ENCODE measurements at regions not wholly inside any gene's neighbourhood (a gene's known extent, or its start where the extent isn't known, plus 50 kb on each side); places are given as distances from the start of the nearest gene placed in this dataset.
A peak's percentile ranks its signal among the peaks of the same experiment; 100 is the strongest.

DNA sequence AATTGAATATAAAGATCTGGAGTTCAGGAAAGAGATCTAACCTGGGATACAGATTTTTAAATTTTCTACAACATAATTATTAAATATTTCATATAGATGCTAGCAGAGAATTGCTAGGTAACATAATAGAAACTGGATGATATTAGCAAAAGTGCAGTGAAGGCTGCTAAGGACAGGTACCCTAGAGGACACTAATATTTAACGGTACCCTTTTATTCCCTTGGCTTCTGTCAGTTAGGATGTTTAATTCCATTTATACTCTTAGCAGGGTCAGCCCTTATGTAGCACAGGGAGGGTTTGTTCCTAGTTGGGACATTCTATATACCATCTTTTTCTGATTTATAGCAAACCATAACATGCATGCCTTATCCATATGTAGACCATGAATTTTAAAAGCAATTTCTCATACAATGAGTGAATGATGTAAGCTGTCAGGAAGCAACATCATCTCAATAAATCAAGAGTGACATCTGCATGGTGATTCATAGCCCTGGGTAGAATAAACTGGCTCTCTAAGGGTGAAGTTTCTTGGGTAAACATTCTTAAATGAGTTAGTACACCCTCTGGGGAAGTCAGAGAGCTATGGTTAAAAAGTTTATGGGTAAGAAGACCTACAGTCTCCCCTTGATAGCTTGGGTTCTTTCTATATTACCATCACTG is 404.4 kb upstream of the MGAT4C start:
- Histone ChIP-seq H3K27ac (ENCODE audit: low read length) (no peak overlapping the region), H3K4me3 (ENCODE audit: low read length) (no peak overlapping the region), H3K9me3 (ENCODE audit: control insufficient read depth, low read length) (no peaks in the 10 kb centered on the region), H3K27me3 (ENCODE audit: control insufficient read depth, insufficient read depth) (no peaks in the 10 kb centered on the region), H3K4me1 (ENCODE audit: control insufficient read depth, insufficient read depth, low read length) (no peaks in the 10 kb centered on the region)
- intact Hi-C loops (cut with DNase I), result no loop called here
- DNase-seq (no peak), ATAC-seq (no peak)
- WGBS, result 95% methylated on average over 1 of the region's 1 CpG

DNA sequence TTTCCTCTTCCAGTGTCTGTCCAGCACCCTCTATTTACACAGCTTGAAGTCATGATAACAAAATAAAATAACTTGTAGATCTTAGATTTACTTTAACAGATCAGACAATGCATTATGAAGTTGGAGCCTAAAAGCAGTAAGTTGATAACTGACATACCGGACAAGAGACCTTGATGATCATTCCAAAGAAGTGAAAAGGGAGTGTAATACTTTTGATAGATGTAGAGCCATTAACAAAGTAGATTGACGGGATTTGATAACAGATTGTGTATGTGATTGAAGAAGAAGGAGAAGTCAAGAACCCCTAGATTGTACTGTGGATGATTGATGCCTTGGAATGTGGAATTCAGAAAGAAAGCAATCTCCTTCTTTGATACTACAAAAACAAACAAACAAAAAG is 403.8 kb upstream of the MGAT4C start:
- no peak overlapping the region for H3K4me3 ChIP-seq (ENCODE audit: low read length)
- intact Hi-C loops (cut with DNase I), result no loop called here
- DNase-seq, result no peak
- no peak overlapping the region for H3K27ac ChIP-seq (ENCODE audit: low read length)
- no peaks in the 10 kb centered on the region for H3K9me3 ChIP-seq (ENCODE audit: control insufficient read depth, low read length)
- H3K27me3 ChIP-seq (ENCODE audit: control insufficient read depth, insufficient read depth), result no peaks in the 10 kb centered on the region
- H3K4me1 ChIP-seq (ENCODE audit: control insufficient read depth, insufficient read depth, low read length), result no peaks in the 10 kb centered on the region
- WGBS, result 84% methylated on average over 2 of the region's 2 CpGs
- ATAC-seq, result no peak

DNA sequence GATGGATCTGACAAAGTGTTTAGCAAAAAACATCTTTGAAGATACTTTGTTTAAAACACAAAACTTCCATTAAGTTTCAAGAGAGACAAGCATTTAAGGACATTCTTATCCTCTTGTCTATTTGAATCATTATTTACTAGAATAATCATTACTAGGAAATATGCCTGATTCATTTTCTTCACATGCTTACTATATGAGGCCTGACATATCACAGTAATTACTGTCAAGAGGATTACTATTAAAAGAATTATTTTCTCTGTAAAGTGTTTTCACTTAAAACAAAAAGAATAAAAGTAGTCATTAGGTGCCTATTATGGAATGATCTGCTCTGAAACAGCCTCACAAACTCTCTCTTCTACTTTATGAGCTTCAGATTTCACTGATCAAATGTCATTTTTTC is 402.1 kb upstream of the MGAT4C start:
- Histone ChIP-seq H3K27me3 (ENCODE audit: control insufficient read depth, insufficient read depth) (no peaks in the 10 kb centered on the region), H3K27ac (ENCODE audit: low read length) (no peak overlapping the region), H3K4me3 (ENCODE audit: low read length) (no peak overlapping the region), H3K4me1 (ENCODE audit: control insufficient read depth, insufficient read depth, low read length) (no peaks in the 10 kb centered on the region), H3K9me3 (ENCODE audit: control insufficient read depth, low read length) (no peaks in the 10 kb centered on the region)
- intact Hi-C loops (cut with DNase I), result no loop called here
- ATAC-seq, result no peak
- DNase-seq, result no peak

DNA sequence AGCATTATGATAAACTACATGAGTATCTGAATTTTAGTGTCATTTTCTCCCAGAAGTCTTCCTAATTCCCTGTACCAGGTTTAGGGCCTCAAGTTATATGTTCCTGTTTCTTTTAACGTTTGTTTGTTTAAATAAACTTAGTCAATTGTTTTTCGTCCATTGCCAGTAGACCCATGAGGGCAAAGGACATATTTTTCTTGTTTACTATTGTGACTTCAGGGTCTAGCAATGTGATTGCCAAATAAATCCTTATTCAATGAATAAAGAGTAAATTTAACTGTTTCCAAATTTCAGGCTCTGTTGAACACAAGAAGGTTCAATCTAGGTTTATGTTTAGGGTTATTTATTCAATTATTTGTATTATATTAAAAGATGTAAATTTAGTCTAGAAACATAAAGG is 391.6 kb upstream of the MGAT4C start:
- H3K27ac ChIP-seq (ENCODE audit: low read length), result no peak overlapping the region
- ATAC-seq (no peak), DNase-seq (no peak)
- intact Hi-C loops (cut with DNase I), result no loop called here
- H3K4me1 ChIP-seq (ENCODE audit: control insufficient read depth, insufficient read depth, low read length), result no peaks in the 10 kb centered on the region
- no peak overlapping the region for H3K4me3 ChIP-seq (ENCODE audit: low read length)
- no peaks in the 10 kb centered on the region for H3K27me3 ChIP-seq (ENCODE audit: control insufficient read depth, insufficient read depth)
- no peaks in the 10 kb centered on the region for H3K9me3 ChIP-seq (ENCODE audit: control insufficient read depth, low read length)
- 73% methylated on average over 2 of the region's 2 CpGs for WGBS

- ATAC-seq (no peak), DNase-seq (no peak)
- 59% methylated on average over 4 of the region's 4 CpGs for WGBS
- Histone ChIP-seq H3K9me3 (ENCODE audit: control insufficient read depth, low read length) (no peaks in the 10 kb centered on the region), H3K4me3 (ENCODE audit: low read length) (no peak overlapping the region), H3K27me3 (ENCODE audit: control insufficient read depth, insufficient read depth) (no peaks in the 10 kb centered on the region), H3K27ac (ENCODE audit: low read length) (no peak overlapping the region), H3K4me1 (ENCODE audit: control insufficient read depth, insufficient read depth, low read length) (no peaks in the 10 kb centered on the region)
- intact Hi-C loops (cut with DNase I), result no loop called here
Measured at GRCh38 chr12:86634456-86635410, 378.5 kb upstream of the MGAT4C start.

GRCh38 chr12:86627001-86627400 is 370.8 kb upstream of the MGAT4C start:
- H3K27me3 ChIP-seq (ENCODE audit: control insufficient read depth, insufficient read depth), result no peaks in the 10 kb centered on the region
- WGBS, result 83% methylated on average over 3 of the region's 3 CpGs
- H3K9me3 ChIP-seq (ENCODE audit: control insufficient read depth, low read length), result no peaks in the 10 kb centered on the region
- intact Hi-C loops (cut with DNase I), result no loop called here
- no peak overlapping the region for H3K4me3 ChIP-seq (ENCODE audit: low read length)
- H3K4me1 ChIP-seq (ENCODE audit: control insufficient read depth, insufficient read depth, low read length), result no peaks in the 10 kb centered on the region
- no peak overlapping the region for H3K27ac ChIP-seq (ENCODE audit: low read length)
- DNase-seq, result no peak
- ATAC-seq, result no peak

- ATAC-seq (no peak), DNase-seq (no peak)
- intact Hi-C loops (cut with DNase I), result no loop called here
- Histone ChIP-seq H3K27me3 (ENCODE audit: control insufficient read depth, insufficient read depth) (no peaks in the 10 kb centered on the region), H3K4me3 (ENCODE audit: low read length) (no peak overlapping the region), H3K9me3 (ENCODE audit: control insufficient read depth, low read length) (no peaks in the 10 kb centered on the region), H3K27ac (ENCODE audit: low read length) (no peak overlapping the region), H3K4me1 (ENCODE audit: control insufficient read depth, insufficient read depth, low read length) (no peaks in the 10 kb centered on the region)
- 53% methylated on average over 1 of the region's 1 CpG for WGBS
Measured at GRCh38 chr12:86623267-86623666, 367.1 kb upstream of the MGAT4C start.

DNA sequence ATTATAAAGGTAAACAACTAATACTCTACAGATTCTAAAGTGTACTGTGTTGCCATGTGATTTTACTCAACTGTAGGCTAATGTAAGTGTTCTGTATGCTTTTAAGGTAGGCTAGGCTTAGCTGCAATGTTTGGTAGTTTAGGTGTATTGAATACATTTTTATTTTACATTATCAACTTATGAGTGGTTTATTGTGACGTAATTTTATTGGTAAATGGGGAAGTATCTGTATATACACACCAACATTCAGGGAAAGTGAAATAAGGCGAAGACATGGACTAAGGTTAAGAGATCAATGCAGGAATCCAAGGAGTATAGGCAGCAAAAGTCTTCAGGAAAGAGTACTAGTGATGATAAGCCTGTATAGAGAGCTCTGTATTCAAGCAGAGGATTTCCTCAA is 365.8 kb upstream of the MGAT4C start:
- Histone ChIP-seq H3K4me1 (ENCODE audit: control insufficient read depth, insufficient read depth, low read length) (no peaks in the 10 kb centered on the region), H3K4me3 (ENCODE audit: low read length) (no peak overlapping the region), H3K9me3 (ENCODE audit: control insufficient read depth, low read length) (no peaks in the 10 kb centered on the region), H3K27ac (ENCODE audit: low read length) (no peak overlapping the region), H3K27me3 (ENCODE audit: control insufficient read depth, insufficient read depth) (no peaks in the 10 kb centered on the region)
- WGBS, result 79% methylated on average over 2 of the region's 2 CpGs
- DNase-seq (no peak), ATAC-seq (no peak)
- intact Hi-C loops (cut with DNase I), result no loop called here

- ATAC-seq (no peak), DNase-seq (no peak)
- Histone ChIP-seq H3K27me3 (ENCODE audit: control insufficient read depth, insufficient read depth) (no peaks in the 10 kb centered on the region), H3K27ac (ENCODE audit: low read length) (no peak overlapping the region), H3K4me3 (ENCODE audit: low read length) (no peak overlapping the region), H3K4me1 (ENCODE audit: control insufficient read depth, insufficient read depth, low read length) (no peaks in the 10 kb centered on the region), H3K9me3 (ENCODE audit: control insufficient read depth, low read length) (no peaks in the 10 kb centered on the region)
- 43% methylated on average over 1 of the region's 1 CpG for WGBS
- intact Hi-C loops (cut with DNase I), result no loop called here
Measured at GRCh38 chr12:86613311-86613710, 357.1 kb upstream of the MGAT4C start.

- H3K4me3 ChIP-seq (ENCODE audit: low read length), result no peak overlapping the region
- no peak overlapping the region for H3K27ac ChIP-seq (ENCODE audit: low read length)
- intact Hi-C loops (cut with DNase I), result no loop called here
- DNase-seq, result no peak
- no peaks in the 10 kb centered on the region for H3K27me3 ChIP-seq (ENCODE audit: control insufficient read depth, insufficient read depth)
- no peaks in the 10 kb centered on the region for H3K4me1 ChIP-seq (ENCODE audit: control insufficient read depth, insufficient read depth, low read length)
- no peak for ATAC-seq
- H3K9me3 ChIP-seq (ENCODE audit: control insufficient read depth, low read length), result no peaks in the 10 kb centered on the region
Measured at GRCh38 chr12:86608638-86609037, 352.4 kb upstream of the MGAT4C start.

GRCh38 chr12:86601550-86602308 is 345.5 kb upstream of the MGAT4C start:
- no peak for ATAC-seq

More at GRCh38 chr12:86601550-86602308, 345.5 kb upstream of the MGAT4C start:
- intact Hi-C loops (cut with DNase I), result no loop called here
- Histone ChIP-seq H3K4me3 (ENCODE audit: low read length) (no peak overlapping the region), H3K27ac (ENCODE audit: low read length) (no peak overlapping the region), H3K4me1 (ENCODE audit: control insufficient read depth, insufficient read depth, low read length) (no peaks in the 10 kb centered on the region), H3K9me3 (ENCODE audit: control insufficient read depth, low read length) (no peaks in the 10 kb centered on the region), H3K27me3 (ENCODE audit: control insufficient read depth, insufficient read depth) (no peaks in the 10 kb centered on the region)
- peak in 2 of 3 donors; percentile 33 for DNase-seq
- WGBS, result 95% methylated on average over 27 of the region's 27 CpGs

All from right cardiac atrium (tissue), 5 donors.